HG02885 (cell line): ENCODE measurements at regions not wholly inside any gene's neighbourhood (a gene's known extent, or its start where the extent isn't known, plus 50 kb on each side); places are given as distances from the start of the nearest gene placed in this dataset.
A peak's percentile ranks its signal among the peaks of the same experiment; 100 is the strongest.
"Not testable (repeated sequence)": the region's sequence is repeated elsewhere in the genome, so short reads cannot be mapped to it uniquely, and the experiment has no call there.

ENCODE experiments used
- ATAC-seq: cut with Tn5 transposase; IDR thresholded peaks from one replicate; pipeline ENCODE4 v1.9.1; 2021; ENCODE audit warnings: mild to moderate bottlenecking; ENCODE audit not compliant: unreplicated experiment, poor library complexity

- ATAC-seq = no peak
These were observed 111.3 kb upstream of the MIR17HG start for GRCh38 chr13:91236182-91236581.

GRCh38 chr13:91236921-91237320 is 110.6 kb upstream of the MIR17HG start:
- no peak for ATAC-seq

GRCh38 chr13:91238036-91238435 is 109.5 kb upstream of the MIR17HG start:
- peak; percentile 83 for ATAC-seq

- ATAC-seq = no peak
These were observed 107.1 kb upstream of the MIR17HG start for GRCh38 chr13:91240341-91240740.

- no peak for ATAC-seq
These were observed 106.1 kb upstream of the MIR17HG start for GRCh38 chr13:91241221-91241933.

DNA sequence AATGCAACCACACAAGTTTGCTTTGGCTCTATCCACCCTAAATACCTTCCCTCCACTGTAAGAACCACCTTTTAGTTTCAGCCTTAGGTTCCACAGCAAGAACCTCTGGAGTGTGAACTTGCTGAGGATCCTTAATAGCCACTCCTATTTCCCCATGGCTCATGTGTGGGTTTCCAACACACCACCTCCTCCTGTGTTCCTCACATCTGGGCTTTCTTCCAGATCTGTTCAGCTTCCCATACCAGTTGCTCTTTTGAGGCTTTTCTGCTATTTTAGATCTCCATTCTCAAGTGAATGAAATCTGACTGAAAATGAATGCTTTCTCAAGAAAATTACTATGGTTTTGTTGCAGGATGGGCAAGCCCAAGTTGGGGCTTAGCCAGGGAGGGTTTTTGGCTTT is 104.8 kb upstream of the MIR17HG start:
- no peak for ATAC-seq

DNA sequence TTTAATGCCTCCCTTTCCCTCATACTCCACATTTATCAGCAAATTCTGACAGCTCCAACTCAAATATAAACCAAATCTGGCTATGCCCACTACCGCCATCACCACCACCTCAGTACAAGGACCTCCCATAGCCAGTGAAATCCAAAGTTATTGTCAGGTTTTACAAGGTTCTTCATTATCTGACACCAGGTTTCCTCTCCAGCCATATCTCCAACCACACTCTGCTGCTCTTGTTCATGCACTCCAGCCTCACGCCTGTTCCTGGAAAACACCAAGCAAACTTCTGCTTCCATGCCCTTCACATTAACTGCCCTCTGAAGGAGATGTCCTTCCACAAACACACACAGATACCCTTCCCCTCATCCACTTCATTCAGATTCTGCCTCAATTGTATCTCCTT is 102.2 kb upstream of the MIR17HG start:
- no peak for ATAC-seq

DNA sequence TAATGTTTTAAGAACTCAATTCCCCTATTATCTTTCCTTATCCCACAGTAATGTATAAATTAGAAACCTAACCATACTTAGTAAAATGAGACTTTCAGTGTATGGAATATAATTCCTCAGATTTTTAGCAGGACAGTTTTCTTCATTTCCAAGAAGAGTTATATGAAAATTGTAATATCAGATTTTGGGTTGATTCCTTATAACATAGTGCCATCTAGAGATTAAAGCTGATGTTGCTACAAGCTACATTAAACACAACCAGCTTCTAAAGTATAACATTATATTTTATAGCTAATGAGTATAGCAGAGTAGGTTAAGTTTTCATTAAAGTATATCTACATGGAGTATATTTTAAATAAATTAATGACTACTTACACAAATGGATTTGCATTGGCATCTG is 99.7 kb upstream of the MIR17HG start:
- ATAC-seq = no peak

GRCh38 chr13:91248249-91248648 is 99.2 kb upstream of the MIR17HG start:
- ATAC-seq = no peak

- no peak for ATAC-seq
These were observed 98.1 kb upstream of the MIR17HG start for GRCh38 chr13:91249370-91249769.

GRCh38 chr13:91249861-91250260 is 97.6 kb upstream of the MIR17HG start:
- ATAC-seq = no peak

DNA sequence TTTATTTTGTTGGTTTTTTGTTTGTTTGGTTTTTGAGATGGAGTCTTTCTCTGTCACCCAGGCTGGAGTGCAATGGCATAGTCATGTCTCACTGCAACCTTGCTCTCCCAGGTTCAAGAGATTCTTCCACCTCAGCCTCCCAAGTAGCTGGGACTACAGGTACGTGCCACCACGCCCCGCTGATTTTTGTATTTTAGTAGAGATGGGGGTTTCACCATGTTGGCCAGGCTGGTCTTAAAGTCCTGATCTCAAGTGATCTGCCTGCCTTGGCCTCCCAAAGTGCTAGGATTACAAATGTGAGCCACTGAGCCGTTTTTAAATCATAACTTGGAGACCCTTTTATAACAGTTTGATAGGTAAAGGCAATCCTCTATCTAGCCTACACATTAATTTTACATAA is 95.9 kb upstream of the MIR17HG start:
- not testable (repeated sequence) for ATAC-seq

- ATAC-seq = no peak
These were observed 83.0 kb upstream of the MIR17HG start for GRCh38 chr13:91264484-91264883.

GRCh38 chr13:91269237-91269636 is 78.2 kb upstream of the MIR17HG start:
- no peak for ATAC-seq

DNA sequence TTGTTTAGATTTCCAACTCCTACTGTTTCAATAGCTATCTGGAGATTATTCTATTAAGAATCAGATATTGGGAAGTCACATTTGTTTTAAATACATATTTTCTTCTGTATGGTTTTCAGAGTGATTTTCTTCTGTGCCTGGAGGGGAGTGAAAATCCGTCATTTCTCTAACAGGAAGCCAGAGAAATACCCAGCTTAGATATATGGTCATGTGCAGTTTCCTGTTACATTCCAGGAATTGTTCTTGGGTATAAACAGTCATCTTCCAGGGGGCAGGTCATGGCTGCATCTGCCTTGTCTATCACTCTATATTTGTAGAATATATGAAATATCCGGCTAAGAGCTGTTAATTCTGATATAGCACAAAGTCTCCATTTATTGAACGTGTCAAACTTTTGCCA is 77.5 kb upstream of the MIR17HG start:
- ATAC-seq = no peak

GRCh38 chr13:91272235-91272777 is 75.2 kb upstream of the MIR17HG start:
- no peak for ATAC-seq

GRCh38 chr13:91273675-91274074 is 73.8 kb upstream of the MIR17HG start:
- no peak for ATAC-seq

- ATAC-seq = no peak
These were observed 70.3 kb upstream of the MIR17HG start for GRCh38 chr13:91277013-91277676.

DNA sequence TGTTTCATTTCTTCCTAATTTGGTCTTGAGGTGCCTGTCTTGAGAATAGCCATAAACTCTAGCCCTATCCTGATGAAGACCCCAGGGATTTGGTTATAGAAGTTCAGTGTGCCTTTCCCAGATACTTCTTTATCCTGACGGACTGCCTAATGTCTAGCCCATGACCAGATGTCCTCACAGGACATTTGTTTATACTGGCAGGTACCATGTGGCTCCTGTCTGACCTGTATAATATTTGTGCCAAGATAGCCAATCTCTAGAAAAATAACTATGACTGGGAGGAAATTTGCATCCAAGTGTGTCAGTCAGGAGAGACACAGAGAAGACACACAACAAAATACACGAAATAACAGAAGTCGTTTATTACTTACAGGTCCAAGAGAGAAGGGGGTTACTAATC is 69.2 kb upstream of the MIR17HG start:
- no peak for ATAC-seq

DNA sequence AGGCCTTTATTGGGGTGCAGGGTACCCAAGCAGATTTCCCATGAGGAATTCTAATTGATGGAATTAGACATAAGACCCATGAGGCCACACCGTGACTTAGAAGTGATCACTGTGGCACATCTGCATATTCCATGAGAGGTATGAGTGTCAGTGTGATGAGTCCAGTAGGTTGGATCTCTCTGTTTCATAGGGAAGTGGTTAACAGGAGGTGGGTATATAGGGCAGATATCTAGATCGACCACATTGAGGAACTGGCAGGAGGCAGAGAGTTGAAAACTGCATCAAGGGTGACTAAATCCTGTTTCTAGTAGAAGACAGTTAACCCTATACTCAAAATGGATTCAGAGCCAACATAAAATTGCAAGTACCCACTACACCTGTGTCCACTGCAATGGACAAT is 68.6 kb upstream of the MIR17HG start:
- ATAC-seq = peak; percentile 50

- ATAC-seq = no peak
These were observed 66.7 kb upstream of the MIR17HG start for GRCh38 chr13:91280801-91281200.

DNA sequence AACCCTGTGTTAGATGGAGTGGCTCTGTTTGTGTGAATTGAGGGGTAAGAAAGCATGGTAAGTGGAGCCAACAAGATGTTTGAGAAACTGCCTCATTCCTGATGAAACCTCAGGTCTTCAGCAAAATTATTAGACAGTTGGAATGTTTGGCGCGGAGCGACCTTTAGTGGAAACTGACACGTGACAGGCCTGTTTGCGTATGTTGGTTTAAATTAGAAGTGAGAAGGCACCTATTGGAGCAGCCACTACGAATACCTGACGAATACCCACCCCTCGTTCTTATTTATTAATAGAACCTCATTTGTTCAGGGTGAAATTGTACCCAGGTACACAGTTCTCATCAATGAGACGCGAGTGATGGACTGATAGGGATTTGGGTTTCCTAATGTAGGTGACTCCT is 63.2 kb upstream of the MIR17HG start:
- ATAC-seq = no peak
